HL-60 (cell line): ENCODE measurements at regions not wholly inside any gene's neighbourhood (a gene's known extent, or its start where the extent isn't known, plus 50 kb on each side); places are given as distances from the start of the nearest gene placed in this dataset.

Source experiments
- DNase-seq, 2 experiments: peaks; one replicate each; pipeline ENCODE4 v3.0.0-alpha.2; 2010 to 2020; ENCODE audit warnings: low read depth in 1 of 2, low spot score in 1 of 2
- H3K27ac ChIP-seq: fragments of 250-450 bp; sonication (Bioruptor Pico); replicated peaks from 2 replicates; pipeline ENCODE4 v1.5.1; 2020; ENCODE audit warnings: mild to moderate bottlenecking, moderate library complexity
- H3K27me3 ChIP-seq: fragments of 250-450 bp; sonication (Bioruptor Pico); 2 replicates; pipeline ENCODE4 v1.5.1; 2021; ENCODE audit warnings: mild to moderate bottlenecking, moderate library complexity; ENCODE audit not compliant: insufficient read depth, poor library complexity, severe bottlenecking
- H3K4me3 ChIP-seq: replicated peaks from 2 replicates; pipeline ENCODE4 v1.5.1; 2011; ENCODE audit warnings: mild to moderate bottlenecking, control low read depth, low read length; ENCODE audit not compliant: insufficient read depth
- CTCF ChIP-seq: IDR thresholded peaks from one replicate; pipeline ENCODE4 v1.5.1; 2011; ENCODE audit warnings: low read length, control low read depth, inconsistent platforms; ENCODE audit not compliant: insufficient read depth
- GABPA ChIP-seq: IDR thresholded peaks from 2 replicates; pipeline ENCODE4 v1.6.1; 2012; ENCODE audit warnings: low read depth
- POLR2AphosphoS5 ChIP-seq: IDR thresholded peaks from 2 replicates; pipeline ENCODE4 v1.6.1; 2012; ENCODE audit warnings: low read depth
- REST ChIP-seq: IDR thresholded peaks from 2 replicates; pipeline ENCODE4 v1.6.1; 2012; ENCODE audit warnings: low read depth; ENCODE audit not compliant: insufficient replicate concordance
- SPI1 ChIP-seq: IDR thresholded peaks from 2 replicates; pipeline ENCODE4 v1.6.1; 2012; ENCODE audit warnings: low read depth, mild to moderate bottlenecking, borderline replicate concordance

- Histone ChIP-seq H3K4me3 (no peak overlapping the region), H3K27ac (no peak overlapping the region), H3K27me3 (no peaks in the 10 kb centered on the region)
- no peak for DNase-seq
- TF ChIP-seq POLR2AphosphoS5: no peak
- TF ChIP-seq SPI1: no peak
- TF ChIP-seq GABPA: no peak
- no peak for TF ChIP-seq REST
- no peak for TF ChIP-seq CTCF
Measured at GRCh38 chr9:109910671-109911518, 130.9 kb downstream of the PALM2AKAP2 start.

GRCh38 chr9:109912082-109912582 lies 132.1 kb downstream of the PALM2AKAP2 start:
- Histone ChIP-seq H3K4me3 (no peak overlapping the region), H3K27ac (no peak overlapping the region), H3K27me3 (no peaks in the 10 kb centered on the region)
- no peak for DNase-seq
- TF ChIP-seq GABPA (no peak), CTCF (no peak), REST (no peak), SPI1 (no peak), POLR2AphosphoS5 (no peak)

- DNase-seq: no peak
- TF ChIP-seq POLR2AphosphoS5 (no peak), GABPA (no peak)
- Histone ChIP-seq H3K4me3 (no peak overlapping the region), H3K27ac (no peak overlapping the region), H3K27me3 (no peaks in the 10 kb centered on the region)
Measured at GRCh38 chr9:109912726-109913460, 132.9 kb downstream of the PALM2AKAP2 start.

- no peak overlapping the region for H3K27ac ChIP-seq
- DNase-seq: no peak
- H3K4me3 ChIP-seq: no peak overlapping the region
- no peaks in the 10 kb centered on the region for H3K27me3 ChIP-seq
- TF ChIP-seq GABPA (no peak), REST (no peak), SPI1 (no peak), CTCF (no peak), POLR2AphosphoS5 (no peak)
Measured at GRCh38 chr9:109913461-109913810, 133.4 kb downstream of the PALM2AKAP2 start.
